ENCODE measurements at regions not wholly inside any gene's neighbourhood (a gene's known extent, or its start where the extent isn't known, plus 50 kb on each side); places are given as distances from the start of the nearest gene placed in this dataset.

GRCh38 chr7:20560325-20561180 is 54.9 kb upstream of the ABCB5 start (continued):
- TF ChIP-seq, protein P1, sequence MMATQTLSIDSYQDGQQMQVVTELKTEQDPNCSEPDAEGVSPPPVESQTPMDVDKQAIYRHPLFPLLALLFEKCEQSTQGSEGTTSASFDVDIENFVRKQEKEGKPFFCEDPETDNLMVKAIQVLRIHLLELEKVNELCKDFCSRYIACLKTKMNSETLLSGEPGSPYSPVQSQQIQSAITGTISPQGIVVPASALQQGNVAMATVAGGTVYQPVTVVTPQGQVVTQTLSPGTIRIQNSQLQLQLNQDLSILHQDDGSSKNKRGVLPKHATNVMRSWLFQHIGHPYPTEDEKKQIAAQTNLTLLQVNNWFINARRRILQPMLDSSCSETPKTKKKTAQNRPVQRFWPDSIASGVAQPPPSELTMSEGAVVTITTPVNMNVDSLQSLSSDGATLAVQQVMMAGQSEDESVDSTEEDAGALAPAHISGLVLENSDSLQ (IDR thresholded peaks at IDR 0.05): peak; percentile 83
- TF ChIP-seq SIN3A (IDR thresholded peaks at IDR 0.05; ENCODE audit: borderline replicate concordance in 2 of 2, control insufficient read depth in 1 of 2, low read depth in 2 of 2, low read length in 2 of 2): no peak
- TF ChIP-seq, protein P2, sequence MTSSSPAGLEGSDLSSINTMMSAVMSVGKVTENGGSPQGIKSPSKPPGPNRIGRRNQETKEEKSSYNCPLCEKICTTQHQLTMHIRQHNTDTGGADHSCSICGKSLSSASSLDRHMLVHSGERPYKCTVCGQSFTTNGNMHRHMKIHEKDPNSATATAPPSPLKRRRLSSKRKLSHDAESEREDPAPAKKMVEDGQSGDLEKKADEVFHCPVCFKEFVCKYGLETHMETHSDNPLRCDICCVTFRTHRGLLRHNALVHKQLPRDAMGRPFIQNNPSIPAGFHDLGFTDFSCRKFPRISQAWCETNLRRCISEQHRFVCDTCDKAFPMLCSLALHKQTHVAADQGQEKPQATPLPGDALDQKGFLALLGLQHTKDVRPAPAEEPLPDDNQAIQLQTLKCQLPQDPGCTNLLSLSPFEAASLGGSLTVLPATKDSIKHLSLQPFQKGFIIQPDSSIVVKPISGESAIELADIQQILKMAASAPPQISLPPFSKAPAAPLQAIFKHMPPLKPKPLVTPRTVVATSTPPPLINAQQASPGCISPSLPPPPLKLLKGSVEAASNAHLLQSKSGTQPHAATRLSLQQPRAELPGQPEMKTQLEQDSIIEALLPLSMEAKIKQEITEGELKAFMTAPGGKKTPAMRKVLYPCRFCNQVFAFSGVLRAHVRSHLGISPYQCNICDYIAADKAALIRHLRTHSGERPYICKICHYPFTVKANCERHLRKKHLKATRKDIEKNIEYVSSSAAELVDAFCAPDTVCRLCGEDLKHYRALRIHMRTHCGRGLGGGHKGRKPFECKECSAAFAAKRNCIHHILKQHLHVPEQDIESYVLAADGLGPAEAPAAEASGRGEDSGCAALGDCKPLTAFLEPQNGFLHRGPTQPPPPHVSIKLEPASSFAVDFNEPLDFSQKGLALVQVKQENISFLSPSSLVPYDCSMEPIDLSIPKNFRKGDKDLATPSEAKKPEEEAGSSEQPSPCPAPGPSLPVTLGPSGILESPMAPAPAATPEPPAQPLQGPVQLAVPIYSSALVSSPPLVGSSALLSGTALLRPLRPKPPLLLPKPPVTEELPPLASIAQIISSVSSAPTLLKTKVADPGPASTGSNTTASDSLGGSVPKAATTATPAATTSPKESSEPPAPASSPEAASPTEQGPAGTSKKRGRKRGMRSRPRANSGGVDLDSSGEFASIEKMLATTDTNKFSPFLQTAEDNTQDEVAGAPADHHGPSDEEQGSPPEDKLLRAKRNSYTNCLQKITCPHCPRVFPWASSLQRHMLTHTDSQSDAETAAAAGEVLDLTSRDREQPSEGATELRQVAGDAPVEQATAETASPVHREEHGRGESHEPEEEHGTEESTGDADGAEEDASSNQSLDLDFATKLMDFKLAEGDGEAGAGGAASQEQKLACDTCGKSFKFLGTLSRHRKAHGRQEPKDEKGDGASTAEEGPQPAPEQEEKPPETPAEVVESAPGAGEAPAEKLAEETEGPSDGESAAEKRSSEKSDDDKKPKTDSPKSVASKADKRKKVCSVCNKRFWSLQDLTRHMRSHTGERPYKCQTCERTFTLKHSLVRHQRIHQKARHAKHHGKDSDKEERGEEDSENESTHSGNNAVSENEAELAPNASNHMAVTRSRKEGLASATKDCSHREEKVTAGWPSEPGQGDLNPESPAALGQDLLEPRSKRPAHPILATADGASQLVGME (CRISPR knock-in tag; IDR thresholded peaks at IDR 0.05): no peak
- TF ChIP-seq, protein P3, sequence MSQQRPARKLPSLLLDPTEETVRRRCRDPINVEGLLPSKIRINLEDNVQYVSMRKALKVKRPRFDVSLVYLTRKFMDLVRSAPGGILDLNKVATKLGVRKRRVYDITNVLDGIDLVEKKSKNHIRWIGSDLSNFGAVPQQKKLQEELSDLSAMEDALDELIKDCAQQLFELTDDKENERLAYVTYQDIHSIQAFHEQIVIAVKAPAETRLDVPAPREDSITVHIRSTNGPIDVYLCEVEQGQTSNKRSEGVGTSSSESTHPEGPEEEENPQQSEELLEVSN (IDR thresholded peaks at IDR 0.05; ENCODE audit: borderline replicate concordance in 1 of 2, extremely low read depth in 1 of 2, insufficient read depth in 1 of 2, insufficient read length in 1 of 2, low read depth in 1 of 2, low read length in 1 of 2, poor library complexity in 1 of 2, severe bottlenecking in 1 of 2): peak in 1 of 2 experiments; percentile 56
- TF ChIP-seq EP300 (IDR thresholded peaks at IDR 0.05; ENCODE audit: low read length): no peak
- TF ChIP-seq CBX3 (IDR thresholded peaks at IDR 0.05; ENCODE audit: borderline replicate concordance in 1 of 2, low read length in 2 of 2): no peak
- TF ChIP-seq, protein P4, sequence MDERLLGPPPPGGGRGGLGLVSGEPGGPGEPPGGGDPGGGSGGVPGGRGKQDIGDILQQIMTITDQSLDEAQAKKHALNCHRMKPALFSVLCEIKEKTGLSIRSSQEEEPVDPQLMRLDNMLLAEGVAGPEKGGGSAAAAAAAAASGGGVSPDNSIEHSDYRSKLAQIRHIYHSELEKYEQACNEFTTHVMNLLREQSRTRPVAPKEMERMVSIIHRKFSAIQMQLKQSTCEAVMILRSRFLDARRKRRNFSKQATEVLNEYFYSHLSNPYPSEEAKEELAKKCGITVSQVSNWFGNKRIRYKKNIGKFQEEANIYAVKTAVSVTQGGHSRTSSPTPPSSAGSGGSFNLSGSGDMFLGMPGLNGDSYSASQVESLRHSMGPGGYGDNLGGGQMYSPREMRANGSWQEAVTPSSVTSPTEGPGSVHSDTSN (CRISPR knock-in tag; IDR thresholded peaks at IDR 0.05; ENCODE audit: low read depth): no peak
- TF ChIP-seq, protein P4 (tag; conservative IDR thresholded peaks at IDR 0.05; ENCODE audit: low read depth): peak; percentile 66
- TF ChIP-seq RBFOX2 (IDR thresholded peaks at IDR 0.05; ENCODE audit: low read depth, low read length): peak; percentile 66
- TF ChIP-seq RUNX1 (IDR thresholded peaks at IDR 0.05; ENCODE audit: low read depth): no peak
- TF ChIP-seq, protein P5, sequence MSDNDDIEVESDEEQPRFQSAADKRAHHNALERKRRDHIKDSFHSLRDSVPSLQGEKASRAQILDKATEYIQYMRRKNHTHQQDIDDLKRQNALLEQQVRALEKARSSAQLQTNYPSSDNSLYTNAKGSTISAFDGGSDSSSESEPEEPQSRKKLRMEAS (CRISPR knock-in tag; IDR thresholded peaks at IDR 0.05): peak; percentile 15; the same call in 1 of the 2 replicates
- TF ChIP-seq POLR2G (IDR thresholded peaks at IDR 0.05; ENCODE audit: low read depth, low read length): peak; percentile 71
- TF ChIP-seq KLF1 (tag; IDR thresholded peaks at IDR 0.05): no peak
- no peak for TF ChIP-seq GATAD2A (IDR thresholded peaks at IDR 0.05)
